ENCODE measurements at regions not wholly inside any gene's neighbourhood (a gene's known extent, or its start where the extent isn't known, plus 50 kb on each side); places are given as distances from the start of the nearest gene placed in this dataset.

GRCh38 chr5:63719147-63719546 is 243.1 kb downstream of the HTR1A start:
- Histone ChIP-seq H3K9me2 (ENCODE audit: insufficient read depth, low read length) (no peaks in the 10 kb centered on the region), H2AFZ (ENCODE audit: low read depth, low read length) (no peak overlapping the region), H3K4me3 (ENCODE audit: low read length) (no peak overlapping the region), H3K4me2 (ENCODE audit: low read length) (no peak overlapping the region), H3K79me2 (replicated peaks; ENCODE audit: insufficient read depth, low read length) (no peaks in the 10 kb centered on the region), H4K20me1 (ENCODE audit: insufficient read depth) (no peaks in the 10 kb centered on the region), H3K27me3 (ENCODE audit: insufficient read depth, low read depth, low read length) (no peaks in the 10 kb centered on the region), H3F3A (ENCODE audit: insufficient read depth, low read length, poor library complexity, severe bottlenecking) (no peaks in the 10 kb centered on the region), H3K36me3 (ENCODE audit: insufficient read depth, low read length) (no peaks in the 10 kb centered on the region), H3K27ac (ENCODE audit: low read length) (no peak overlapping the region), H3K9me3 (ENCODE audit: low read length) (no peaks in the 10 kb centered on the region), H3K9ac (ENCODE audit: low read length) (no peak overlapping the region)
- TF ChIP-seq POLR2AphosphoS5 (IDR thresholded peaks at IDR 0.05) (no peak), EP300 (conservative IDR thresholded peaks at IDR 0.05; ENCODE audit: poor library complexity, severe bottlenecking) (no peak), MXI1 (conservative IDR thresholded peaks at IDR 0.05; ENCODE audit: poor library complexity, severe bottlenecking) (no peak), RAD21 (conservative IDR thresholded peaks at IDR 0.05) (no peak), REST (IDR thresholded peaks at IDR 0.05; ENCODE audit: borderline replicate concordance) (no peak), SMC3 (conservative IDR thresholded peaks at IDR 0.05; ENCODE audit: poor library complexity) (no peak), TAF1 (IDR thresholded peaks at IDR 0.05; ENCODE audit: low read depth) (no peak), CTCF (IDR thresholded peaks at IDR 0.05; ENCODE audit: poor library complexity, severe bottlenecking) (no peak), EZH2 (IDR thresholded peaks at IDR 0.05; ENCODE audit: borderline replicate concordance, insufficient read depth, low read length, poor library complexity, severe bottlenecking) (no peak)

GRCh38 chr5:63700241-63700640 is 262.0 kb downstream of the HTR1A start:
- Histone ChIP-seq H3K9me3 (ENCODE audit: low read length) (no peaks in the 10 kb centered on the region), H3K27ac (ENCODE audit: low read length) (no peak overlapping the region), H3K9me2 (ENCODE audit: insufficient read depth, low read length) (no peaks in the 10 kb centered on the region), H3K4me2 (ENCODE audit: low read length) (no peak overlapping the region), H3K4me3 (ENCODE audit: low read length) (no peak overlapping the region), H3F3A (ENCODE audit: insufficient read depth, low read length, poor library complexity, severe bottlenecking) (no peaks in the 10 kb centered on the region), H3K27me3 (ENCODE audit: insufficient read depth, low read depth, low read length) (no peaks in the 10 kb centered on the region), H2AFZ (ENCODE audit: low read depth, low read length) (no peak overlapping the region), H3K36me3 (ENCODE audit: insufficient read depth, low read length) (no peaks in the 10 kb centered on the region), H3K79me2 (replicated peaks; ENCODE audit: insufficient read depth, low read length) (no peaks in the 10 kb centered on the region), H3K9ac (ENCODE audit: low read length) (no peak overlapping the region), H4K20me1 (ENCODE audit: insufficient read depth) (no peaks in the 10 kb centered on the region)
- TF ChIP-seq REST (IDR thresholded peaks at IDR 0.05; ENCODE audit: borderline replicate concordance) (no peak), MXI1 (conservative IDR thresholded peaks at IDR 0.05; ENCODE audit: poor library complexity, severe bottlenecking) (no peak), TAF1 (IDR thresholded peaks at IDR 0.05; ENCODE audit: low read depth) (no peak), POLR2AphosphoS5 (IDR thresholded peaks at IDR 0.05) (no peak), EZH2 (IDR thresholded peaks at IDR 0.05; ENCODE audit: borderline replicate concordance, insufficient read depth, low read length, poor library complexity, severe bottlenecking) (no peak), EP300 (conservative IDR thresholded peaks at IDR 0.05; ENCODE audit: poor library complexity, severe bottlenecking) (no peak), CTCF (IDR thresholded peaks at IDR 0.05; ENCODE audit: poor library complexity, severe bottlenecking) (no peak), RAD21 (conservative IDR thresholded peaks at IDR 0.05) (no peak), SMC3 (conservative IDR thresholded peaks at IDR 0.05; ENCODE audit: poor library complexity) (no peak)
